Stimulated activated CD8-positive, alpha-beta memory T cell treated with anti-CD3 and anti-CD28 coated beads, Interleukin-7, amount 100 ng/mL, for 1 hour (primary cell): ENCODE measurements at regions not wholly inside any gene's neighbourhood (a gene's known extent, or its start where the extent isn't known, plus 50 kb on each side); places are given as distances from the start of the nearest gene placed in this dataset.
"Not testable (repeated sequence)": the region's sequence is repeated elsewhere in the genome, so short reads cannot be mapped to it uniquely, and the experiment has no call there.

Experiments
- DNase-seq, 2 donors: peaks; one replicate each; pipeline ENCODE4 v3.0.0-alpha.2; 2020; ENCODE audit warnings: low read depth in 2 of 2

GRCh38 chr18:71249791-71250190 lies 960.9 kb downstream of the SOCS6 start:
- DNase-seq, result no peak

- no peak for DNase-seq
These were observed 954.1 kb downstream of the SOCS6 start for GRCh38 chr18:71242981-71243380.

GRCh38 chr18:71238974-71239624 lies 950.3 kb downstream of the SOCS6 start:
- no peak for DNase-seq

- DNase-seq, result no peak
These were observed 948.8 kb downstream of the SOCS6 start for GRCh38 chr18:71237641-71238040.

- DNase-seq, result no peak
These were observed 944.3 kb downstream of the SOCS6 start for GRCh38 chr18:71233177-71233576.

- DNase-seq, result no peak
These were observed 934.6 kb downstream of the SOCS6 start for GRCh38 chr18:71223486-71223885.

- DNase-seq, result no peak
These were observed 932.6 kb downstream of the SOCS6 start for GRCh38 chr18:71221405-71221804.

- DNase-seq, result not testable (repeated sequence)
These were observed 923.9 kb downstream of the SOCS6 start for GRCh38 chr18:71212739-71213138.

- DNase-seq, result no peak
These were observed 923.4 kb downstream of the SOCS6 start for GRCh38 chr18:71212222-71212621.

GRCh38 chr18:71209944-71210343 lies 921.1 kb downstream of the SOCS6 start:
- DNase-seq, result no peak

- DNase-seq, result no peak
These were observed 905.6 kb downstream of the SOCS6 start for GRCh38 chr18:71194438-71194837.

GRCh38 chr18:71189581-71189980 lies 900.7 kb downstream of the SOCS6 start:
- DNase-seq, result no peak

- DNase-seq, result no peak
These were observed 879.8 kb downstream of the SOCS6 start for GRCh38 chr18:71168557-71169145.

GRCh38 chr18:71136487-71136886 lies 847.6 kb downstream of the SOCS6 start:
- DNase-seq, result no peak

- no peak for DNase-seq
These were observed 845.3 kb downstream of the SOCS6 start for GRCh38 chr18:71134122-71134521.

GRCh38 chr18:71131918-71132317 lies 843.1 kb downstream of the SOCS6 start:
- no peak for DNase-seq

- DNase-seq, result no peak
These were observed 841.5 kb downstream of the SOCS6 start for GRCh38 chr18:71130351-71130750.

GRCh38 chr18:71125581-71125980 lies 836.7 kb downstream of the SOCS6 start:
- DNase-seq, result no peak

- DNase-seq, result no peak
These were observed 827.7 kb downstream of the SOCS6 start for GRCh38 chr18:71116535-71116934.

GRCh38 chr18:71115261-71115660 lies 826.4 kb downstream of the SOCS6 start:
- DNase-seq, result no peak

GRCh38 chr18:71114550-71115210 lies 825.8 kb downstream of the SOCS6 start:
- no peak for DNase-seq

- no peak for DNase-seq
These were observed 818.4 kb downstream of the SOCS6 start for GRCh38 chr18:71107244-71107643.

GRCh38 chr18:71106701-71107100 lies 817.9 kb downstream of the SOCS6 start:
- no peak for DNase-seq
